ENCODE measurements at regions not wholly inside any gene's neighbourhood (a gene's known extent, or its start where the extent isn't known, plus 50 kb on each side); places are given as distances from the start of the nearest gene placed in this dataset.

GRCh38 chr12:18943200-18943599 lies 186.3 kb upstream of the PLEKHA5 start:
- no peak for TF ChIP-seq CTCF (IDR thresholded peaks at IDR 0.05)
- TF ChIP-seq POLR2A (IDR thresholded peaks at IDR 0.05), result no peak
